Natural killer cell treated with Interleukin-12 subunit alpha and Interleukin-12 subunit beta and Interleukin-15 and Interleukin-18, amount 100 ng/mL, for 72 hours (primary cell): ENCODE measurements at regions not wholly inside any gene's neighbourhood (a gene's known extent, or its start where the extent isn't known, plus 50 kb on each side); places are given as distances from the start of the nearest gene placed in this dataset.

Experiments used
- ATAC-seq, 2 donors: fragments of 150-1000 bp; cut with Tn5 transposase in 1 of 2; sonication (Bioruptor Pico), chemical (Tn5 transposase) in 1 of 2; 2 replicates each; pipeline ENCODE4 v1.10.0; 2021
- DNase-seq: peaks from one replicate; pipeline ENCODE4 v3.0.0; 2022; ENCODE audit warnings: low spot score
- H3K27ac Mint-ChIP-seq, 2 donors: 1 replicate in 1 of 2; 2 replicates in 1 of 2; pipeline ENCODE4 v1.8.0; 2022; ENCODE audit warnings: mixed read lengths in 2 of 2, mild to moderate bottlenecking in 1 of 2, moderate library complexity in 1 of 2
- H3K27me3 Mint-ChIP-seq, 2 donors: 1 replicate in 1 of 2; 2 replicates in 1 of 2; pipeline ENCODE4 v1.8.0; 2022; ENCODE audit warnings: mixed read lengths in 2 of 2
- H3K36me3 Mint-ChIP-seq: one replicate; pipeline ENCODE4 v1.8.0; 2022; ENCODE audit warnings: mixed read lengths
- H3K4me1 Mint-ChIP-seq, 2 donors: 1 replicate in 1 of 2; 2 replicates in 1 of 2; pipeline ENCODE4 v1.8.0; 2022; ENCODE audit warnings: low read depth in 2 of 2, mixed read lengths in 2 of 2, mild to moderate bottlenecking in 1 of 2
- H3K4me3 Mint-ChIP-seq: one replicate; pipeline ENCODE4 v1.8.0; 2022; ENCODE audit warnings: mixed read lengths
- H3K9me3 Mint-ChIP-seq: 2 replicates; pipeline ENCODE4 v1.8.0; 2022; ENCODE audit warnings: mixed read lengths

DNA sequence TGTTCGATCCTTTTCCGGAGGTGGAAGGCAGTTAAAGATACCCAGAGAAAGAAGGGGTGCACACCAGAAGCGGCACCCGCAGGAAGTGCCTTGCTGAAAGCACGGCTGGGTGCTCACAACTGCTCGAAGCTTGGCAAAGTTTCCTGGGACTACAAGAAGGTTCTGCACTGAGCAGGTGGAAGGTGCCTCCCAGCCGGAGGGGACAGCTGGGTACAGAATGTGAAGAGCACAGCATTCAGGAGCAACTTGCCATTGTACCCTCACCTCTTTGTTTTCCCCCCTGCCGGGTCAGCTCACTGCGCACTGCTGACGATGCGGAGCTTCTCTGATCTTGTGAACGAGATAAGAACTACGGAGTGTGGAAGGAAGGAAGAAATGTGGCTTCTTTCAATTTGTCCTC lies 289.2 kb downstream of the FBXW7 start:
- ATAC-seq (no peak), DNase-seq (no peak)
- Mint-ChIP-seq H3K4me3 (no peak overlapping the region), H3K36me3 (no peaks in the 10 kb centered on the region), H3K27me3 (peaks cover 0 to 10% of the 10 kb centered on the region in 2 donors), H3K27ac (no peak overlapping the region), H3K9me3 (no peaks in the 10 kb centered on the region), H3K4me1 (peaks cover 4 to 5% of the 10 kb centered on the region in 2 donors)

DNA sequence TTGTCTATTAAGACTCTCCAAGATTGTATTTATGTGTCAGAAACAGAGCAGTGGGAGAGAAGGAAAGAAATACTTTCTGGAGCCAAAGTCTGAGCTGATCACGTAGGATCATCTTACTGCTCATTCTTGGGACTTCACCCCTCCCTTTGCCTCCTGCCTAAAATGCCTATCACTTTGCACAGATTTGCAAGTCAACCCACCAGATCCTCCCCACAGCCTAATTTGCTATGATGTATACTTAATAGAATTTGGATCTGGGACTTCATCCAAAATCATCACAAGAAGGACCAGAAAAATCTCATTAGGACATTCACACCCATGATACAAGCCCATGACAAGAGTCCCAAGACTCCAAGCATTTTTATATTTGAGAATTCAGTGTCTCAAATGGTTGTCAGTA lies 290.2 kb downstream of the FBXW7 start:
- H3K27me3 Mint-ChIP-seq: peaks cover 6 to 10% of the 10 kb centered on the region in 2 donors
- no peak overlapping the region for H3K27ac Mint-ChIP-seq
- peaks cover 4 to 5% of the 10 kb centered on the region in 2 donors for H3K4me1 Mint-ChIP-seq
- no peaks in the 10 kb centered on the region for H3K9me3 Mint-ChIP-seq
- H3K4me3 Mint-ChIP-seq: no peak overlapping the region
- H3K36me3 Mint-ChIP-seq: no peaks in the 10 kb centered on the region
- ATAC-seq (no peak), DNase-seq (no peak)

DNA sequence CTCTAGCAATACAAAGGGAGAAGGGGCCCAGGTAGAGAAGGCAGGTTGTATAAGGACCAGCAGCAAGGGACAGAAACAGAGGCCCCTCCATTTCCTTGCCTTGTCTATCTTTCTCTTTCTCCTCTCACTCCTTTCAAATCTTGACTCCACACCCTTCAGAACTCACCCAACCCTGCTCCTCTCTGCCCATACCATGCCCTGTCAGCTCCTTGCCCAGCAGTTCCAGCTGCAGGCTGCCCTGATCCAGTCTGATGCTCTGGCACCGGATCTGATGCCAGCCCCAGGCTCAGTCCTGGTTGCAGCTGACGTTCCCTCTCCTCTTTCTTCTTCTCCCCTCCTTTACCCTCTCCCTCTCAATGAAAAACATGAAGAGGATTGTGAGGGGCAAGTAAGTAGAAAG lies 291.2 kb downstream of the FBXW7 start:
- peaks cover 6 to 10% of the 10 kb centered on the region in 2 donors for H3K27me3 Mint-ChIP-seq

DNA sequence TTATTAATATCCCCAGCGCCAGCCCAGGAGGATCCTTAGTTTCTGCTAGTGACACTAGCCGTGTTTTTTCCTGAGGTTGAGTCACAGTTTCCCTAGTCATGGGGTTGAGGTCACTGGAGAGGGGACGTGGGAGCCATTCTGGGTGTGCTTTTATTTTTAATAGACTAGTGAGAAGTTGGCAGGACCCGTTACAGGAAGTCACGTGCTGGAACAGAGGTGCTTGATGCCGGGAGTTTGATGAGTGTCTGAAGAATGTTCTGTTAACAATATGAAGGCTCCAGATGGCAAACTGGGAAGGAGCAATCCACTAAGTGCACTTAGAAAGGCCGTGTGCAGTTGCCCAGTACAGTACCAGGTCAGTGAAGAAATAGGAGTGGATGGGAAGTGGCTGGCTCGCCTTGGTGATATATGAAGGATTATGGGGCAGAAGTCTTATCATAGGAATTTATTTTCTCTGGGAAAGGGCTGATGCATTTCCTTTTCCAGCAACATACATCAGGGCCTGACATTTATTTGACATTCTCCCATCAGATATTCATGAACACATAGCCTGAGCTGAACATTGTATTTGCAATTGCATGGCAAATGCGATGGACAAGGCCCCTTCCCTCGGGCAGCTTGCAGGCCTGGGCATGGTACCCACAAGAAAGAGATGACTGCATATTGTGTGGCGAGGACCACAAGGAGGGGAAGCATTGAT lies 291.8 kb downstream of the FBXW7 start:
- no peak overlapping the region for H3K4me3 Mint-ChIP-seq
- H3K27me3 Mint-ChIP-seq: peaks cover 6 to 10% of the 10 kb centered on the region in 2 donors
- DNase-seq (no peak), ATAC-seq (no peak)
- no peaks in the 10 kb centered on the region for H3K9me3 Mint-ChIP-seq
- no peaks in the 10 kb centered on the region for H3K36me3 Mint-ChIP-seq
- H3K27ac Mint-ChIP-seq: no peak overlapping the region
- peaks cover 4 to 5% of the 10 kb centered on the region in 2 donors for H3K4me1 Mint-ChIP-seq

More for the DNA sequence above, 291.2 kb downstream of the FBXW7 start:
- peak in 1 of 2 donors; percentile 52 for ATAC-seq
- Mint-ChIP-seq H3K9me3 (no peaks in the 10 kb centered on the region), H3K4me1 (peaks cover 4 to 5% of the 10 kb centered on the region in 2 donors), H3K4me3 (no peak overlapping the region), H3K36me3 (no peaks in the 10 kb centered on the region), H3K27ac (no peak overlapping the region)
- no peak for DNase-seq

DNA sequence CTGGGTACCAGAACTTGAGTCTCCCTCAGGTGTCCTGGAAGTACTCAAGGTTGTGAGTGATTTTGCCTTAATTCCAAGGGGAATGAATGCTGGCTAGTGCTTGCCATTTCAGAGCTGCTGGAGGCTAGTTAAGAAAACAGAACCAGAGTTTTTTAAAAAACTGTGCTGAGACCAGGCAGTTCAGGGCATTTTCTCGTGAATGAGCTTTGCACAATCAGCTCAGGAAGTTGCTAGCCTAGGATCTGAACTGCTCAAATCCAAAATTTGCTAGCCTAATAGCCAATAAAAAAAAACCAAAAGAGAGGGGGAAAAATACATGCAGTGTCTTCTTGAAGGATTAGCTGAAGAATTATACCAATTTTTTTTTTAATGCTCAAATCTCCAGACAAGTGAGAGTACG lies 292.7 kb downstream of the FBXW7 start:
- ATAC-seq: no peak
- H3K36me3 Mint-ChIP-seq: no peaks in the 10 kb centered on the region
- H3K4me3 Mint-ChIP-seq: no peak overlapping the region
- no peak overlapping the region for H3K27ac Mint-ChIP-seq
- peaks cover 4 to 5% of the 10 kb centered on the region in 2 donors for H3K4me1 Mint-ChIP-seq
- peaks cover 6 to 10% of the 10 kb centered on the region in 2 donors for H3K27me3 Mint-ChIP-seq
- H3K9me3 Mint-ChIP-seq: no peaks in the 10 kb centered on the region
- no peak for DNase-seq

DNA sequence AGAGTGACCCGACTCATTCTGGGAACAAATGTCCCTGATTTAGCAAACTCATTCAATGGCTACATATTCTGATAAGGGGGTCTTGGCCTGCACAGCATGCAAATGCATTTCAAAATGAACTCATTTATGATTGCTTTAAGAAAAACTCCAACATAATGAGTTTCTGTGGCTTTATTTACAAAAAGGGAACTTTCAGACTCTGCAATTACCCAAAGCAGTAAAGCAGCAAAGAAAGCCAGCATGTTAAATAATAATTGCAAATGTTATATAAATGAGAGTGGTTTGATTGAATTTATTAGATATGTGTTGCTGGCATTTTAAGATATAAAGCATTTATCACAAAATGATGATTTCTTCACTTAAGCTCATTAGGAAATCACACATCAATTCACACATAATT lies 295.7 kb downstream of the FBXW7 start:
- peaks cover 6% of the 10 kb centered on the region in 2 donors for H3K27me3 Mint-ChIP-seq
- DNase-seq (no peak), ATAC-seq (no peak)
- H3K4me1 Mint-ChIP-seq: peaks cover 4 to 5% of the 10 kb centered on the region in 2 donors
- no peaks in the 10 kb centered on the region for H3K9me3 Mint-ChIP-seq
- H3K27ac Mint-ChIP-seq: no peak overlapping the region
- no peak overlapping the region for H3K4me3 Mint-ChIP-seq
- no peaks in the 10 kb centered on the region for H3K36me3 Mint-ChIP-seq

DNA sequence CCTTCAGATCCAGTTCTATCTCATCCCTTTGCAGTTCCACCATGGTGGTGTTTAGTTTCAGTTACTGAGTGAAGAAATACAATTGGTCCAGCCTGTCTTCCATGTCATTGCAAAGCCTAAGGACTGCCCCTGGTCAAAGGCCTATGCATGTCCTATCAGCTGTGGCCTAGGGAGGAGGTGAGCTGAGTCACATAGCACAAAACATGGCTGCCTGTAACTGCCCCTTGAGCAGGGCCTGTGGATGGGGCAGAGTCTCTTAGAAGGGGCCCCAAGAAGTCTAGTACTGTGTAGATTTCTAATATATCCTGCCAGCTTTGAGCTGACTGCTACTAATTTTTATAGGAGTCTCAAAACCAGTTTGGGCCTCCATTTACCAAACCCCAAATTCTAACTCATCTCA lies 296.7 kb downstream of the FBXW7 start:
- no peaks in the 10 kb centered on the region for H3K36me3 Mint-ChIP-seq
- H3K4me3 Mint-ChIP-seq: no peak overlapping the region
- H3K9me3 Mint-ChIP-seq: no peaks in the 10 kb centered on the region
- ATAC-seq (no peak), DNase-seq (no peak)
- no peak overlapping the region for H3K27ac Mint-ChIP-seq
- peaks cover 4 to 5% of the 10 kb centered on the region in 2 donors for H3K4me1 Mint-ChIP-seq
- H3K27me3 Mint-ChIP-seq: peaks cover 6% of the 10 kb centered on the region in 2 donors

DNA sequence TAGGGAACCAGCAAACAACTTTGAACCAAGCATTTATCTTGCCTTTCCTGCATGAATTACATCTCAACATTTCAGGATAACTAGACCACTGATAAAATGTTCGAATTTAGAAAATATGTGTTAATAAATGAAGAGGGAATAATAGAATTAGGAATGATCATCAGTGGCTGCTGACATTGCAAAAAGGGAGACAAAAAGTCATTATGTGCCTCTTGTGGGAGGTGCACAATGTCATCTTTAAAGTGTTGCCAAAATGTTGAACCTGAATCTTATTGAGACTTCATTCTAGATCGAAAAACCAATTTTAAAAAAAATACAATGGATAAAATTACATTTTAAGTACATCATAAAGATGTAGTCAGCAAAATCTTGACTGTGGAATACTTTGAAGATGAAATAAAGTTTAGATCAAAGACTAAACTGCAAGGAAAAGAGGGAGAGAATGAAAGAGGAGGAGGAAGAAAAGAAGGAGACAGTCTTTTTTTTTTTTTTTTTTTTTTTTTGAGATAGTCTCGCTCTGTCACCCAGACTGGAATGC lies 299.3 kb downstream of the FBXW7 start:
- H3K4me3 Mint-ChIP-seq: no peak overlapping the region
- H3K36me3 Mint-ChIP-seq: no peaks in the 10 kb centered on the region
- no peaks in the 10 kb centered on the region for H3K4me1 Mint-ChIP-seq
- no peak for DNase-seq
- H3K27me3 Mint-ChIP-seq: peaks cover 4 to 6% of the 10 kb centered on the region in 2 donors
- peaks cover 2% of the 10 kb centered on the region for H3K9me3 Mint-ChIP-seq
- no peak for ATAC-seq
- no peak overlapping the region for H3K27ac Mint-ChIP-seq

DNA sequence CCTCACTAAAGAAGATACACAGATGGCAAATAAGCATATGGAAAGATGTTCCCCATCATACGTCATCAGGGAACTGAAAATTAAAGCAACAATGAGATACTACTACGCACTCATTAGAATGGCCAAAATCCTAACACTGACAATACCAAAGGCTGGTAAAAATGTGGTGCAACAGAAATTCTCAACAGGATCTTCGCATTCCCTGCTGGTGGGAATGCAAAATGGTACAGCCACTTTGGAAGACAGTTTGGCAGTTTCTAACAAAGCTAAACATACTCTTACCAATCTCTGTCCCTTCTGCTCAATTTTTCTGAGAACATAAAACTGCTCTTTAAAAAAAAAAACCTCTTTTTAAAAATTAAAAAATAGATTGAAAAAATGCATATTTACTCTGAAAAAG lies 300.2 kb downstream of the FBXW7 start:
- no peaks in the 10 kb centered on the region for H3K4me1 Mint-ChIP-seq
- no peak for ATAC-seq

DNA sequence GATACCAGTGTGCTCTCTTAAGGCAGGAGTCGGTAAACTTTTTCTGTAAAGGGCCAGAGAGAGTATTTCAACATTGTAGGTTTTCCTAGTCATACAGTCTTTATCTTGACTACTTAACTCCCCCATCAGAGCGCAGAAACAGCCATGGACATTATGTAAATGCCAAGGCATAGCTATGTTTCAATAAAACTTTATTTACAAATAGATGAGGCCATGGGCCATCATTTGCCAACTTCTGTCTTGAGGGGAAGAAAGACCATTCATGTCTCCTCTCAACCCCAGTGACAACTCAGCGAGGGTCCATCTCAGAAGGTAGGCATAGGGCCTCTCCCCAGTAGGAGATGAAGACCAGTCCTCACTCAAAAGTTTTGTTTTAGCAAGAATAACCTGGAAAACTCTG lies 301.3 kb downstream of the FBXW7 start:
- H3K9me3 Mint-ChIP-seq: peaks cover 2% of the 10 kb centered on the region

More for the DNA sequence above, 300.2 kb downstream of the FBXW7 start:
- H3K27me3 Mint-ChIP-seq: peaks cover under 1 to 4% of the 10 kb centered on the region in 2 donors
- peaks cover 2% of the 10 kb centered on the region for H3K9me3 Mint-ChIP-seq
- no peak overlapping the region for H3K4me3 Mint-ChIP-seq
- no peak for DNase-seq
- H3K36me3 Mint-ChIP-seq: no peaks in the 10 kb centered on the region
- H3K27ac Mint-ChIP-seq: no peak overlapping the region

DNA sequence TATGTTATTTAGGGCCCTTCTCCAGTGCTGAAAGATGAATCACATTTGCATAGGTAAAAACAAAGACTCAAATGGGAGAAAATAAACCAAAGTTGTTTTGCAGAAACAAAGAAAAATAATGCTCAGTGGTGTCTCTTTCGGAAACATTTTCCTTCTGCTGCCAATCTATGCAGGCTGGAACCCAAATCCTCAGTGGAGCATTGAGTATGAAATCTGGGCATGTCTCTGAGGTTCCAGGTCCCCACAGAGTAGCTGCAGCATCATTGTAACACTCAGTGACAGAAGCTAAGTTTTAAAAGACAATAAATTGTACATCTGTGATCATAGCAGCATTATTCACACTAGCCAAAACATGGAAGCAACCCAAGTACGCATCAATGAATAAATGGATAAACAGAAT lies 303.6 kb downstream of the FBXW7 start:
- Mint-ChIP-seq H3K4me1 (no peaks in the 10 kb centered on the region), H3K27me3 (peaks cover 0 to 4% of the 10 kb centered on the region in 2 donors), H3K36me3 (no peaks in the 10 kb centered on the region), H3K27ac (no peak overlapping the region), H3K9me3 (peaks cover 2% of the 10 kb centered on the region), H3K4me3 (no peak overlapping the region)
- ATAC-seq (no peak), DNase-seq (no peak)

More for the DNA sequence above, 301.3 kb downstream of the FBXW7 start:
- DNase-seq (no peak), ATAC-seq (no peak)
- H3K4me1 Mint-ChIP-seq: no peaks in the 10 kb centered on the region
- no peak overlapping the region for H3K27ac Mint-ChIP-seq
- peaks cover 0 to 4% of the 10 kb centered on the region in 2 donors for H3K27me3 Mint-ChIP-seq
- H3K36me3 Mint-ChIP-seq: no peaks in the 10 kb centered on the region
- H3K4me3 Mint-ChIP-seq: no peak overlapping the region

DNA sequence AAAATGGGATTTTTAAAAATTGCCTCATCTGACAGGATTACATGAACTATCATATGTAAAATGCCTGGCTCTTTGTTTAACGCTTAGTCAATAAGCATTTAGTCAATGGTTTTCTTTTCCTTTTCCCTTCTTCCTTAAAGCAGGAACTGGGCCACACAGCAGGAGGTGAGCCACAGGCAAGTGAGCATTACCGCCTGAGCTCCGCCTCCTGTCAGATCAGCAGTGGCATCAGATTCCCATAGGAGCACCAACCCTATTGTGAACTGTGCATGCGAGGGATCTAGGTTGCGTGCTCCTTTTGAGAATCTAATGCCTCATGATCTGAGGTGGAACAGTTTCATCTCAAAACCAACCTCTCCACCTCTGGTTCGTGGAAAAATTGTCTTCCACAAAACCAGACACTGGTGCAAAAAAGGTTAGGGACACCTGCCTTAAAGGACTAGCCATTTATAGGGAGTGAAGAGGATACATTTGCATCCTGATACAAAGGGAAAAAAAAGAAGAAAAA lies 306.1 kb downstream of the FBXW7 start:
- H3K4me3 Mint-ChIP-seq: no peak overlapping the region
- ATAC-seq (no peak), DNase-seq (no peak)
- H3K27ac Mint-ChIP-seq: no peak overlapping the region
- H3K9me3 Mint-ChIP-seq: peaks cover 2% of the 10 kb centered on the region
- peaks cover 0 to 2% of the 10 kb centered on the region in 2 donors for H3K27me3 Mint-ChIP-seq
- no peaks in the 10 kb centered on the region for H3K4me1 Mint-ChIP-seq
- H3K36me3 Mint-ChIP-seq: no peaks in the 10 kb centered on the region

DNA sequence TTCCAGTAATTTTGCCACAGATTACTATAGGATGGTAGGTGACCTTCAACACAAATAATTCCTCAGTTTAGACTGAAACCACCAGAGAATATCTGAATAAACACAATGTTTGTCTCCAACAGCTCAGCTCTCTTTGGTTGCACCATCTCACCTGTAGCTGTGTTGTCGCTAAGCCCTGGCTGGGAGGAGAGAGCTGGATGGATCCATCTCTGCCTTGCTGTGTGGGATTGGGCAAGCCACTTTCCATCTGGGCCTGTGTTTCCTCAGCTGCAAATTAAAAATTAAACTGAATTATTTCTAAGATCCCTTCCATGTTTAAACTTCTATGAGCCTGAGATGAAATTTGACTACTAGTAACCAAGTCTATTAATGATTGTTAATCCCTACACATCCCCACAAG lies 310.2 kb downstream of the FBXW7 start:
- no peak overlapping the region for H3K27ac Mint-ChIP-seq
- no peaks in the 10 kb centered on the region for H3K36me3 Mint-ChIP-seq
- DNase-seq: no peak
- H3K9me3 Mint-ChIP-seq: no peaks in the 10 kb centered on the region
- no peaks in the 10 kb centered on the region for H3K4me1 Mint-ChIP-seq
- ATAC-seq: no peak
- H3K27me3 Mint-ChIP-seq: no peaks in the 10 kb centered on the region
- no peak overlapping the region for H3K4me3 Mint-ChIP-seq

DNA sequence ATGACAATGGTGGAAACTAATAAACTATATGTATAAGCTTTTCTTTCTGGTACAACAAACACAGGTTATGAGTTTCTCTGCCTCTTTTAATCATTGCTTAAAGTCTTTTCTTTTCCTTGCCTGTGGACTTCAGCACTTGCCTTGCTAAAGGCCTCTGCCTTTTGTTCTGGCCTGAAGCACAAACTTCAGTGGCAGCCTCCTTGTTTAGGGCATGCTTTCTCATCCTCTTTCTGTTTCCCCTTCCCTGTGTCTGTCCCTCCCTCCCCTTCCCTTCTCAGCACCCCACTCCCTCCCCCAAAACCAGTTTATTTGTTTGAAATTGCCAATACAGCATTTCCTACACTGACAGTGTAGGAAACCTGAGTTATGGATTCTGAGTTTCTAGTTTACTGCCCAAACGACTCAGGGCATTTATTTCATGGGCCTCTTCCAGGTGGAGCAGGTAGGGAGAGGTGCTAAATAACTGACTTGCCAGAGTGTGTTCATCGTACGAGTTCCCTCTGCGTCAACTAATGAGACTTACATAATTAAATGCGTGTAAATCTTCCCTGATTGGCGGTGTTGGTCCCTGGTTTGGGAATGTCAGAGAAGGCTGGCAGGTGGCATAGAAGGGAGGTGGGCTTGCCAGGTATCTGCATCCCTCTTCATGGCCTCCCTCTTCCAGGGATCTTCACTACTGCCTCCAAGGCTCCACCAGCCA lies 311.0 kb downstream of the FBXW7 start:
- Mint-ChIP-seq H3K36me3 (no peaks in the 10 kb centered on the region), H3K27ac (no peak overlapping the region), H3K4me1 (no peaks in the 10 kb centered on the region), H3K9me3 (no peaks in the 10 kb centered on the region), H3K27me3 (no peaks in the 10 kb centered on the region), H3K4me3 (no peak overlapping the region)
- DNase-seq (no peak), ATAC-seq (no peak)
